Motor neuron (in vitro differentiated cells): ENCODE measurements at regions not wholly inside any gene's neighbourhood (a gene's known extent, or its start where the extent isn't known, plus 50 kb on each side); places are given as distances from the start of the nearest gene placed in this dataset.

ENCODE experiments used
- ATAC-seq, 8 experiments: fragments of 200-7000 bp; cut with Tn5 transposase; replicated peaks in 6 of 8; 2 replicates each; pipeline ENCODE4 v1.8.0; 2021; ENCODE audit warnings: mild to moderate bottlenecking in 8 of 8, moderate library complexity in 8 of 8
- H3K27ac ChIP-seq, 2 donors: fragments of 250-450 bp; sonication (Bioruptor Pico); 2 replicates each; pipeline ENCODE4 v1.9.0; 2021; ENCODE audit warnings: antibody characterized with exemption in 2 of 2, mild to moderate bottlenecking in 2 of 2, moderate library complexity in 1 of 2
- H3K4me1 ChIP-seq, 2 donors: fragments of 250-450 bp; sonication (Bioruptor Pico); replicated peaks in 1 of 2; 2 replicates each; pipeline ENCODE4 v1.6.1; 2021; ENCODE audit warnings: antibody characterized with exemption in 2 of 2, mild to moderate bottlenecking in 2 of 2, moderate library complexity in 1 of 2
- H3K4me3 ChIP-seq, 5 donors: fragments of 250-450 bp; sonication (Bioruptor Pico); 2 replicates each; pipeline ENCODE4 v1.9.0; 2021; ENCODE audit warnings: antibody characterized with exemption in 5 of 5, mild to moderate bottlenecking in 5 of 5, moderate library complexity in 4 of 5
- WGBS, 10 experiments: fragments of 450-650 bp; shearing (Covaris generic); methylation state at CpG; one replicate each; pipeline ENCODE4 v1.0.0; 2022; 5-methylcytosine and 5-hydroxymethylcytosine counted together
- in situ Hi-C, 9 experiments: fragments of 400-800 bp; cut with MboI; loops; one replicate each; pipeline ENCODE4 v1.15.0; 2021; ENCODE audit warnings: low sequenced_read_pairs in 9 of 9, low pct_unique_long_range_greater_than_20kb in 2 of 9; ENCODE audit not compliant: unreplicated experiment in 9 of 9

- WGBS, 10 experiments: 83 to 100% (median 95%) methylated on average over 1 to 6 of the region's 6 CpGs; no CpG with 5 or more reads in 3 of the 10 experiments
- Histone ChIP-seq H3K4me1 (no peaks in the 10 kb centered on the region), H3K4me3 (no peak overlapping the region), H3K27ac (no peak overlapping the region)
- ATAC-seq: no peak
- in situ Hi-C loops: no loop called here
Measured at GRCh38 chr4:17057035-17057434, 158.6 kb upstream of the LDB2 start.

GRCh38 chr4:17055788-17056187 is 157.3 kb upstream of the LDB2 start:
- peak; percentile 16 to 95 (median 76) for ATAC-seq
- in situ Hi-C loops: no loop called here
- WGBS, 10 experiments: 0 to 100% (median 67%) methylated on average over 1 to 2 of the region's 2 CpGs; no CpG with 5 or more reads in 3 of the 10 experiments
- Histone ChIP-seq H3K27ac (no peak overlapping the region), H3K4me1 (no peaks in the 10 kb centered on the region), H3K4me3 (no peak overlapping the region)

GRCh38 chr4:17045866-17046265 is 147.4 kb upstream of the LDB2 start:
- Histone ChIP-seq H3K27ac (no peak overlapping the region), H3K4me3 (no peak overlapping the region), H3K4me1 (no peaks in the 10 kb centered on the region)
- in situ Hi-C loops: no loop called here
- WGBS, 10 experiments: 74 to 100% (median 97%) methylated on average over 1 to 7 of the region's 7 CpGs; no CpG with 5 or more reads in 3 of the 10 experiments
- no peak for ATAC-seq

- WGBS, 10 experiments: 62 to 100% (median 81%) methylated on average over 1 to 6 of the region's 7 CpGs
- Histone ChIP-seq H3K27ac (no peak overlapping the region), H3K4me3 (no peak overlapping the region), H3K4me1 (peaks cover 3 to 9% of the 10 kb centered on the region in 2 donors)
- in situ Hi-C loops: no loop called here
- ATAC-seq: no peak
Measured at GRCh38 chr4:17038510-17039176, 140.2 kb upstream of the LDB2 start.

GRCh38 chr4:17033768-17034181 is 135.3 kb upstream of the LDB2 start:
- in situ Hi-C loops: no loop called here
- Histone ChIP-seq H3K27ac (no peak overlapping the region), H3K4me1 (peaks cover 7 to 18% of the 10 kb centered on the region in 2 donors), H3K4me3 (no peak overlapping the region)
- peak in 6 of 8 experiments; percentile 12 to 92 (median 40) for ATAC-seq
- 40 to 100% (median 73%) methylated on average over 1 to 5 of the region's 5 CpGs; no CpG with 5 or more reads in 1 of the 10 experiments for WGBS, 10 experiments

GRCh38 chr4:17033025-17033767 is 134.8 kb upstream of the LDB2 start:
- Histone ChIP-seq H3K4me1 (peaks cover 8 to 21% of the 10 kb centered on the region in 2 donors), H3K4me3 (no peak overlapping the region), H3K27ac (no peak overlapping the region)
- 7 to 64% (median 40%) methylated on average over 1 to 3 of the region's 3 CpGs; no CpG with 5 or more reads in 4 of the 10 experiments for WGBS, 10 experiments
- in situ Hi-C loops: no loop called here
- peak in 4 of 8 experiments; percentile 11 to 77 (median 58) for ATAC-seq

- Histone ChIP-seq H3K4me3 (no peak overlapping the region), H3K27ac (no peak overlapping the region), H3K4me1 (peaks cover 8 to 21% of the 10 kb centered on the region in 2 donors)
- in situ Hi-C loops: no loop called here
- 60 to 100% (median 85%) methylated on average over 1 of the region's 1 CpG; no CpG with 5 or more reads in 6 of the 10 experiments for WGBS, 10 experiments
- no peak for ATAC-seq
Measured at GRCh38 chr4:17030543-17030942, 132.1 kb upstream of the LDB2 start.

- ATAC-seq: peak in 1 of 8 experiments; percentile 12
- Histone ChIP-seq H3K4me1 (peaks cover 8 to 21% of the 10 kb centered on the region in 2 donors), H3K27ac (no peak overlapping the region), H3K4me3 (no peak overlapping the region)
- in situ Hi-C loops: no loop called here
- WGBS, 10 experiments: 57 to 100% (median 61%) methylated on average over 1 to 2 of the region's 2 CpGs; no CpG with 5 or more reads in 5 of the 10 experiments
Measured at GRCh38 chr4:17029964-17030363, 131.5 kb upstream of the LDB2 start.

- Histone ChIP-seq H3K4me3 (no peak overlapping the region), H3K27ac (no peak overlapping the region), H3K4me1 (peaks cover 8 to 20% of the 10 kb centered on the region in 2 donors)
- in situ Hi-C loops: no loop called here
- 79 to 100% (median 95%) methylated on average over 1 to 6 of the region's 7 CpGs; no CpG with 5 or more reads in 3 of the 10 experiments for WGBS, 10 experiments
- ATAC-seq: no peak
Measured at GRCh38 chr4:17029432-17029831, 131.0 kb upstream of the LDB2 start.

GRCh38 chr4:17027495-17027894 is 129.1 kb upstream of the LDB2 start:
- no peak overlapping the region for H3K4me3 ChIP-seq
- WGBS, 10 experiments: 0 to 100% (median 95%) methylated on average over 1 to 6 of the region's 6 CpGs; no CpG with 5 or more reads in 1 of the 10 experiments
- in situ Hi-C loops: no loop called here
- no peak overlapping the region for H3K27ac ChIP-seq
- H3K4me1 ChIP-seq: peaks cover 3 to 4% of the 10 kb centered on the region in 2 donors
- peak in 4 of 8 experiments; percentile 37 to 96 (median 86) for ATAC-seq

GRCh38 chr4:17024425-17024824 is 126.0 kb upstream of the LDB2 start:
- Histone ChIP-seq H3K27ac (no peak overlapping the region), H3K4me3 (no peak overlapping the region), H3K4me1 (peaks cover 3 to 4% of the 10 kb centered on the region in 2 donors)
- ATAC-seq: no peak
- in situ Hi-C loops: no loop called here
- WGBS, 10 experiments: 60 to 100% (median 100%) methylated on average over 1 of the region's 1 CpG; no CpG with 5 or more reads in 5 of the 10 experiments

- no peak for ATAC-seq
- in situ Hi-C loops: no loop called here
- Histone ChIP-seq H3K4me1 (peaks cover 0 to 3% of the 10 kb centered on the region in 2 donors), H3K4me3 (no peak overlapping the region), H3K27ac (no peak overlapping the region)
- 60 to 100% (median 91%) methylated on average over 1 to 4 of the region's 4 CpGs; no CpG with 5 or more reads in 1 of the 10 experiments for WGBS, 10 experiments
Measured at GRCh38 chr4:17020901-17021300, 122.5 kb upstream of the LDB2 start.

- WGBS, 10 experiments: 50 to 100% (median 78%) methylated on average over 1 of the region's 1 CpG; no CpG with 5 or more reads in 2 of the 10 experiments
- ATAC-seq: no peak
- Histone ChIP-seq H3K27ac (no peak overlapping the region), H3K4me1 (peaks cover 0 to 3% of the 10 kb centered on the region in 2 donors), H3K4me3 (no peak overlapping the region)
- in situ Hi-C loops: no loop called here
Measured at GRCh38 chr4:17020451-17020850, 122.0 kb upstream of the LDB2 start.
